Spleen (tissue), 7 donors: ENCODE measurements at regions not wholly inside any gene's neighbourhood (a gene's known extent, or its start where the extent isn't known, plus 50 kb on each side); places are given as distances from the start of the nearest gene placed in this dataset.

Experiments used
- CTCF ChIP-seq, 11 experiments: fragments of 200-600 bp in 7 of 11; fragments of 450-650 bp in 4 of 11; sonication (generic) in 4 of 11; IDR thresholded peaks in 8 of 11; conservative IDR thresholded peaks in 3 of 11; 1 replicate in 7 of 11; 2 replicates in 4 of 11; pipeline versions ENCODE4 v1.4.0 to v1.8.0; 2016 to 2021; ENCODE audit warnings: antibody characterized with exemption in 11 of 11, inconsistent platforms in 4 of 11, mild to moderate bottlenecking in 1 of 11
- POLR2A ChIP-seq, 3 donors: fragments of 450-650 bp; IDR thresholded peaks; one replicate each; pipeline ENCODE4 v1.5.1; 2017; ENCODE audit warnings: antibody characterized with exemption in 3 of 3, mild to moderate bottlenecking in 1 of 3
- donor health status: DM: no; HTN: no; CAD: no; lungs with moderate emphysema.
- donor health status: DM: no; HTN: no; CAD: no.
- donor health status: DM: no; HTN: no; CAD: no.

DNA sequence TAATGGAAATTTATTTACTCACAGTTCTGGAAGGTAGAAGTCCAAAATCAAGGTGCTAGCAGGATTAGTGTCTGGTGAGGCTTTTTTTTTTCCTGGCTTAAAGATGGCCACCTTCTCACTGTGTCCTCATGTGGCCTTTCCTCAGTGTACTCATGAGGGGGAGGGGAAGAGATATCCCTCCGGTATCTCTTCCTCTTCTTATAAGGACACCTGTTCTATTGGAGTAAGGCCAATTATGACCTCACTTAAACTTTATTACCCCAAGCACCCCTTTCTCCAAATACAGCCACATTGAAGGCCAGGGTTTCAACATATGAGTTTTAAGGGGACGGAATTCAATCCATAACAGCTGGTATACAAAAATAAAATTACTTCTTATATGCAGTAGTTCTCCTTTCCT is 203.7 kb upstream of the C1orf87 start:
- TF ChIP-seq CTCF (IDR thresholded peaks at IDR 0.05 in 8 of 11, conservative IDR thresholded peaks at IDR 0.05 in 3 of 11) (no peak), POLR2A (IDR thresholded peaks at IDR 0.05) (no peak)
